ENCODE measurements at regions not wholly inside any gene's neighbourhood (a gene's known extent, or its start where the extent isn't known, plus 50 kb on each side); places are given as distances from the start of the nearest gene placed in this dataset.

DNA sequence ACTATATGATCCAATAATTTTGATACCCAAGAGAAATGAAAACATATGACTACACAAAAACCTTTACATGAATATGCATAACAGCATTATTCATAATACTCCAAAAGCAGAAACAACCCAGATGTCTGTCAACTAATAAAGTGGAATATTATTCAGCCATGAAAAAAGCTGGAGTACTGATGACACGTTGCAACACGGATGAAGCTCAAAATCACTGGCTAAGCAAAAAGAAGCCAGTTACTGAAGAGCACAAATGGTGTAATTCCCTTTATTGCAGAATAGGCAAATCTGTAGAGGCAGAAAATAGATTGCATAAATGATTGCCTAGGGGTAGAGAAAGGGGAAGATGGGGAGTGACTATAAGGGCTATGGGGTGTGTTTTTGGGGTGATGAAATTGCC lies 117.6 kb upstream of the FGF3 start:
- TF ChIP-seq, protein P1, sequence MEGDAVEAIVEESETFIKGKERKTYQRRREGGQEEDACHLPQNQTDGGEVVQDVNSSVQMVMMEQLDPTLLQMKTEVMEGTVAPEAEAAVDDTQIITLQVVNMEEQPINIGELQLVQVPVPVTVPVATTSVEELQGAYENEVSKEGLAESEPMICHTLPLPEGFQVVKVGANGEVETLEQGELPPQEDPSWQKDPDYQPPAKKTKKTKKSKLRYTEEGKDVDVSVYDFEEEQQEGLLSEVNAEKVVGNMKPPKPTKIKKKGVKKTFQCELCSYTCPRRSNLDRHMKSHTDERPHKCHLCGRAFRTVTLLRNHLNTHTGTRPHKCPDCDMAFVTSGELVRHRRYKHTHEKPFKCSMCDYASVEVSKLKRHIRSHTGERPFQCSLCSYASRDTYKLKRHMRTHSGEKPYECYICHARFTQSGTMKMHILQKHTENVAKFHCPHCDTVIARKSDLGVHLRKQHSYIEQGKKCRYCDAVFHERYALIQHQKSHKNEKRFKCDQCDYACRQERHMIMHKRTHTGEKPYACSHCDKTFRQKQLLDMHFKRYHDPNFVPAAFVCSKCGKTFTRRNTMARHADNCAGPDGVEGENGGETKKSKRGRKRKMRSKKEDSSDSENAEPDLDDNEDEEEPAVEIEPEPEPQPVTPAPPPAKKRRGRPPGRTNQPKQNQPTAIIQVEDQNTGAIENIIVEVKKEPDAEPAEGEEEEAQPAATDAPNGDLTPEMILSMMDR (IDR thresholded peaks at IDR 0.05; ENCODE audit: unreplicated experiment) = no peak
- Mint-ChIP-seq H3K36me3 (ENCODE audit: low read depth, unreplicated experiment) (no peaks in the 10 kb centered on the region), H3K4me3 (ENCODE audit: unreplicated experiment) (no peak overlapping the region), H3K9me3 (ENCODE audit: unreplicated experiment) (no peaks in the 10 kb centered on the region), H3K27me3 (ENCODE audit: unreplicated experiment) (peaks cover 2% of the 10 kb centered on the region), H3K27ac (ENCODE audit: unreplicated experiment) (no peak overlapping the region), H3K4me1 (ENCODE audit: unreplicated experiment) (peaks cover 3% of the 10 kb centered on the region)
- DNase-seq (ENCODE audit: low spot score) = no peak

GRCh38 chr11:69938206-69938605 lies 119.0 kb upstream of the FGF3 start:
- H3K4me1 Mint-ChIP-seq (ENCODE audit: unreplicated experiment) = no peaks in the 10 kb centered on the region
- peaks cover 2% of the 10 kb centered on the region for H3K27me3 Mint-ChIP-seq (ENCODE audit: unreplicated experiment)
- no peak overlapping the region for H3K4me3 Mint-ChIP-seq (ENCODE audit: unreplicated experiment)
- no peaks in the 10 kb centered on the region for H3K36me3 Mint-ChIP-seq (ENCODE audit: low read depth, unreplicated experiment)
- DNase-seq (ENCODE audit: low spot score) = no peak
- no peaks in the 10 kb centered on the region for H3K9me3 Mint-ChIP-seq (ENCODE audit: unreplicated experiment)
- TF ChIP-seq, protein P1 (IDR thresholded peaks at IDR 0.05; ENCODE audit: unreplicated experiment) = no peak
- no peak overlapping the region for H3K27ac Mint-ChIP-seq (ENCODE audit: unreplicated experiment)

- Mint-ChIP-seq H3K27ac (ENCODE audit: unreplicated experiment) (no peak overlapping the region), H3K27me3 (ENCODE audit: unreplicated experiment) (peaks cover 2% of the 10 kb centered on the region), H3K4me3 (ENCODE audit: unreplicated experiment) (no peak overlapping the region), H3K36me3 (ENCODE audit: low read depth, unreplicated experiment) (no peaks in the 10 kb centered on the region), H3K9me3 (ENCODE audit: unreplicated experiment) (no peaks in the 10 kb centered on the region), H3K4me1 (ENCODE audit: unreplicated experiment) (no peaks in the 10 kb centered on the region)
- no peak for DNase-seq (ENCODE audit: low spot score)
- TF ChIP-seq, protein P1 (IDR thresholded peaks at IDR 0.05; ENCODE audit: unreplicated experiment) = no peak
Measured at GRCh38 chr11:69939551-69940245, 120.5 kb upstream of the FGF3 start.

DNA sequence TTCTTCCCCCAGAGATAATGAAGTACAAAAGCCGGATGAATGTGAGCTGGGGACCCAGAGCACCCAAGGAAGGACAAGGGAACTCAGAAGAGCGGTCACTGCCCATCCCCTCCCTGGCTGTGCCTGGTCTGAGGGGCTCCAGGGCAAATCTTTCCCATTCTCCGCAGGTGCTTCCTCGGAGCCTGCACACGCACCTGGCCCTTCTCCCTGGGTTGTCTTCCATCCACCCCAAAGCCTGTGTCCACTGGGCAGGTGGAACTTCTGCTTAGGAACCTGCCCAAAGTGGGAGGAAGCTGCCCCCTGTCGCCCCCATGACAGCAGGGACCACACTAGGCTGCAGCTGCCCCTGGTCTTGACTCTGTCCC lies 121.0 kb upstream of the FGF3 start:
- no peaks in the 10 kb centered on the region for H3K4me1 Mint-ChIP-seq (ENCODE audit: unreplicated experiment)
- no peaks in the 10 kb centered on the region for H3K36me3 Mint-ChIP-seq (ENCODE audit: low read depth, unreplicated experiment)
- no peak for DNase-seq (ENCODE audit: low spot score)
- no peaks in the 10 kb centered on the region for H3K9me3 Mint-ChIP-seq (ENCODE audit: unreplicated experiment)
- TF ChIP-seq, protein P1 (IDR thresholded peaks at IDR 0.05; ENCODE audit: unreplicated experiment) = no peak
- H3K27ac Mint-ChIP-seq (ENCODE audit: unreplicated experiment) = no peak overlapping the region
- H3K27me3 Mint-ChIP-seq (ENCODE audit: unreplicated experiment) = peaks cover 2% of the 10 kb centered on the region
- H3K4me3 Mint-ChIP-seq (ENCODE audit: unreplicated experiment) = no peak overlapping the region

- H3K36me3 Mint-ChIP-seq (ENCODE audit: low read depth, unreplicated experiment) = no peaks in the 10 kb centered on the region
- H3K9me3 Mint-ChIP-seq (ENCODE audit: unreplicated experiment) = no peaks in the 10 kb centered on the region
- H3K4me3 Mint-ChIP-seq (ENCODE audit: unreplicated experiment) = no peak overlapping the region
- DNase-seq (ENCODE audit: low spot score) = no peak
- TF ChIP-seq, protein P1 (IDR thresholded peaks at IDR 0.05; ENCODE audit: unreplicated experiment) = no peak
- H3K27ac Mint-ChIP-seq (ENCODE audit: unreplicated experiment) = no peak overlapping the region
- H3K4me1 Mint-ChIP-seq (ENCODE audit: unreplicated experiment) = no peaks in the 10 kb centered on the region
- no peaks in the 10 kb centered on the region for H3K27me3 Mint-ChIP-seq (ENCODE audit: unreplicated experiment)
Measured at GRCh38 chr11:69941546-69942332, 122.5 kb upstream of the FGF3 start.
